GM23338 (cell line): ENCODE measurements at regions not wholly inside any gene's neighbourhood (a gene's known extent, or its start where the extent isn't known, plus 50 kb on each side); places are given as distances from the start of the nearest gene placed in this dataset.

ENCODE experiments used
- ATAC-seq: fragments of 200-7000 bp; cut with Tn5 transposase; 3 replicates; pipeline ENCODE4 v1.9.1; 2020
- DNase-seq: peaks from one replicate; pipeline ENCODE4 v3.0.0-alpha.2; 2015; ENCODE audit warnings: low spot score
- H2AFZ ChIP-seq: fragments of 200-600 bp; sonication (generic); 2 replicates; pipeline ENCODE4 v1.8.0; 2016; ENCODE audit warnings: antibody characterized with exemption, mild to moderate bottlenecking, moderate library complexity
- H3F3A ChIP-seq: fragments of 200-600 bp; sonication (generic); replicated peaks from 2 replicates; pipeline ENCODE4 v1.8.0; 2017; ENCODE audit warnings: antibody characterized with exemption, mixed run types, low read depth
- H3K27ac ChIP-seq: fragments of 200-600 bp; sonication (generic); 2 replicates; pipeline ENCODE4 v1.6.1; 2016; ENCODE audit warnings: low read depth
- H3K27me3 ChIP-seq: fragments of 200-600 bp; sonication (generic); 2 replicates; pipeline ENCODE4 v1.8.0; 2016; ENCODE audit warnings: mild to moderate bottlenecking, mixed run types, moderate library complexity; ENCODE audit not compliant: insufficient read depth
- H3K36me3 ChIP-seq: fragments of 200-600 bp; sonication (generic); 2 replicates; pipeline ENCODE4 v1.8.0; 2016; ENCODE audit warnings: mild to moderate bottlenecking; ENCODE audit not compliant: insufficient read depth
- H3K4me1 ChIP-seq: fragments of 200-600 bp; sonication (generic); 2 replicates; pipeline ENCODE4 v1.8.0; 2016; ENCODE audit warnings: mild to moderate bottlenecking, moderate library complexity; ENCODE audit not compliant: insufficient read depth
- H3K4me2 ChIP-seq: fragments of 200-600 bp; sonication (generic); 2 replicates; pipeline ENCODE4 v1.7.1; 2017; ENCODE audit warnings: mixed run types
- H3K4me3 ChIP-seq: fragments of 200-600 bp; sonication (generic); 2 replicates; pipeline ENCODE4 v1.6.1; 2016; ENCODE audit warnings: mixed run types
- H3K79me2 ChIP-seq: fragments of 200-600 bp; sonication (generic); replicated peaks from 2 replicates; pipeline ENCODE4 v1.8.0; 2017; ENCODE audit warnings: mild to moderate bottlenecking; ENCODE audit not compliant: insufficient read depth
- H3K9me2 ChIP-seq: fragments of 200-600 bp; sonication (generic); 2 replicates; pipeline ENCODE4 v1.8.0; 2017; ENCODE audit not compliant: insufficient read depth
- H4K20me1 ChIP-seq: fragments of 200-600 bp; sonication (generic); replicated peaks from 2 replicates; pipeline ENCODE4 v1.8.0; 2017; ENCODE audit warnings: mild to moderate bottlenecking; ENCODE audit not compliant: insufficient read depth
- H3K27ac Mint-ChIP-seq: 2 replicates; pipeline ENCODE4 v1.8.0; 2020; ENCODE audit warnings: inconsistent platforms, mild to moderate bottlenecking, moderate library complexity, mixed read lengths
- H3K27me3 Mint-ChIP-seq: 3 replicates; pipeline ENCODE4 v1.8.0; 2022; ENCODE audit warnings: low read depth, mild to moderate bottlenecking, moderate library complexity, mixed read lengths, inconsistent platforms; ENCODE audit not compliant: insufficient read depth, poor library complexity
- H3K36me3 Mint-ChIP-seq: 3 replicates; pipeline ENCODE4 v1.8.0; 2021; ENCODE audit warnings: low read depth, mild to moderate bottlenecking, inconsistent platforms, moderate library complexity, mixed read lengths
- H3K4me1 Mint-ChIP-seq: 3 replicates; pipeline ENCODE4 v1.8.0; 2020; ENCODE audit warnings: mild to moderate bottlenecking, inconsistent platforms, mixed read lengths
- H3K4me3 Mint-ChIP-seq: 3 replicates; pipeline ENCODE4 v1.8.0; 2021; ENCODE audit warnings: moderate library complexity, mild to moderate bottlenecking, inconsistent platforms, mixed read lengths
- H3K9me3 Mint-ChIP-seq: 3 replicates; pipeline ENCODE4 v1.8.0; 2020; ENCODE audit warnings: moderate library complexity, mild to moderate bottlenecking, inconsistent platforms, mixed read lengths
- CREB1 ChIP-seq: fragments of 250-450 bp; sonication (Bioruptor Pico); IDR thresholded peaks from 2 replicates; pipeline ENCODE4 v1.5.0; 2020; ENCODE audit warnings: low read depth, mild to moderate bottlenecking, moderate library complexity
- JUNB ChIP-seq: IDR thresholded peaks from one replicate; pipeline ENCODE4 v1.6.1; 2016; ENCODE audit warnings: antibody characterized with exemption; ENCODE audit not compliant: unreplicated experiment
- STAT1 ChIP-seq: IDR thresholded peaks from one replicate; pipeline ENCODE4 v1.6.1; 2016; ENCODE audit warnings: antibody characterized with exemption; ENCODE audit not compliant: unreplicated experiment
- ZNF114 ChIP-seq: fragments of 250-450 bp; sonication (Bioruptor Pico); IDR thresholded peaks from 2 replicates; pipeline ENCODE4 v1.5.0; 2020; ENCODE audit warnings: mild to moderate bottlenecking, moderate library complexity
- TF ChIP-seq, protein P1 (sequence below): IDR thresholded peaks from one replicate; pipeline ENCODE4 v1.6.1; 2018; ENCODE audit warnings: antibody characterized with exemption; ENCODE audit not compliant: unreplicated experiment
- TF ChIP-seq, protein P2 (sequence below), 2 experiments: fragments of 200-600 bp in 1 of 2; sonication (generic) in 1 of 2; conservative IDR thresholded peaks; 2 replicates each; pipeline versions ENCODE4 v1.5.1 to v1.6.1; 2016 to 2017; ENCODE audit warnings: antibody characterized with exemption in 2 of 2, low read depth in 2 of 2, mild to moderate bottlenecking in 2 of 2, moderate library complexity in 1 of 2

- H4K20me1 ChIP-seq, result no peaks in the 10 kb centered on the region
- H3K27ac ChIP-seq, result no peak overlapping the region
- no peak overlapping the region for H3K27ac Mint-ChIP-seq
- no peaks in the 10 kb centered on the region for H3K27me3 Mint-ChIP-seq
- no peak overlapping the region for H3K4me2 ChIP-seq
- H3K4me1 ChIP-seq, result no peaks in the 10 kb centered on the region
- H3K9me3 Mint-ChIP-seq, result peaks cover 11% of the 10 kb centered on the region
- ATAC-seq, result no peak
- no peaks in the 10 kb centered on the region for H3K36me3 ChIP-seq
- H3K27me3 ChIP-seq, result no peaks in the 10 kb centered on the region
- no peak overlapping the region for H3K4me3 ChIP-seq
- peaks cover 9% of the 10 kb centered on the region; the same call in 2 of the 3 replicates for H3K36me3 Mint-ChIP-seq
- DNase-seq, result no peak
- no peaks in the 10 kb centered on the region for H3K4me1 Mint-ChIP-seq
- H3K9me2 ChIP-seq, result no peaks in the 10 kb centered on the region
- H3K79me2 ChIP-seq, result no peaks in the 10 kb centered on the region
- H2AFZ ChIP-seq, result no peak overlapping the region
- H3K4me3 Mint-ChIP-seq, result no peak overlapping the region
- TF ChIP-seq STAT1 (no peak), CREB1 (CRISPR knock-in tag) (no peak), JUNB (no peak), ZNF114 (CRISPR knock-in tag) (no peak)
- TF ChIP-seq, protein P1, sequence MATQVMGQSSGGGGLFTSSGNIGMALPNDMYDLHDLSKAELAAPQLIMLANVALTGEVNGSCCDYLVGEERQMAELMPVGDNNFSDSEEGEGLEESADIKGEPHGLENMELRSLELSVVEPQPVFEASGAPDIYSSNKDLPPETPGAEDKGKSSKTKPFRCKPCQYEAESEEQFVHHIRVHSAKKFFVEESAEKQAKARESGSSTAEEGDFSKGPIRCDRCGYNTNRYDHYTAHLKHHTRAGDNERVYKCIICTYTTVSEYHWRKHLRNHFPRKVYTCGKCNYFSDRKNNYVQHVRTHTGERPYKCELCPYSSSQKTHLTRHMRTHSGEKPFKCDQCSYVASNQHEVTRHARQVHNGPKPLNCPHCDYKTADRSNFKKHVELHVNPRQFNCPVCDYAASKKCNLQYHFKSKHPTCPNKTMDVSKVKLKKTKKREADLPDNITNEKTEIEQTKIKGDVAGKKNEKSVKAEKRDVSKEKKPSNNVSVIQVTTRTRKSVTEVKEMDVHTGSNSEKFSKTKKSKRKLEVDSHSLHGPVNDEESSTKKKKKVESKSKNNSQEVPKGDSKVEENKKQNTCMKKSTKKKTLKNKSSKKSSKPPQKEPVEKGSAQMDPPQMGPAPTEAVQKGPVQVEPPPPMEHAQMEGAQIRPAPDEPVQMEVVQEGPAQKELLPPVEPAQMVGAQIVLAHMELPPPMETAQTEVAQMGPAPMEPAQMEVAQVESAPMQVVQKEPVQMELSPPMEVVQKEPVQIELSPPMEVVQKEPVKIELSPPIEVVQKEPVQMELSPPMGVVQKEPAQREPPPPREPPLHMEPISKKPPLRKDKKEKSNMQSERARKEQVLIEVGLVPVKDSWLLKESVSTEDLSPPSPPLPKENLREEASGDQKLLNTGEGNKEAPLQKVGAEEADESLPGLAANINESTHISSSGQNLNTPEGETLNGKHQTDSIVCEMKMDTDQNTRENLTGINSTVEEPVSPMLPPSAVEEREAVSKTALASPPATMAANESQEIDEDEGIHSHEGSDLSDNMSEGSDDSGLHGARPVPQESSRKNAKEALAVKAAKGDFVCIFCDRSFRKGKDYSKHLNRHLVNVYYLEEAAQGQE, result no peak
- TF ChIP-seq, protein P2, sequence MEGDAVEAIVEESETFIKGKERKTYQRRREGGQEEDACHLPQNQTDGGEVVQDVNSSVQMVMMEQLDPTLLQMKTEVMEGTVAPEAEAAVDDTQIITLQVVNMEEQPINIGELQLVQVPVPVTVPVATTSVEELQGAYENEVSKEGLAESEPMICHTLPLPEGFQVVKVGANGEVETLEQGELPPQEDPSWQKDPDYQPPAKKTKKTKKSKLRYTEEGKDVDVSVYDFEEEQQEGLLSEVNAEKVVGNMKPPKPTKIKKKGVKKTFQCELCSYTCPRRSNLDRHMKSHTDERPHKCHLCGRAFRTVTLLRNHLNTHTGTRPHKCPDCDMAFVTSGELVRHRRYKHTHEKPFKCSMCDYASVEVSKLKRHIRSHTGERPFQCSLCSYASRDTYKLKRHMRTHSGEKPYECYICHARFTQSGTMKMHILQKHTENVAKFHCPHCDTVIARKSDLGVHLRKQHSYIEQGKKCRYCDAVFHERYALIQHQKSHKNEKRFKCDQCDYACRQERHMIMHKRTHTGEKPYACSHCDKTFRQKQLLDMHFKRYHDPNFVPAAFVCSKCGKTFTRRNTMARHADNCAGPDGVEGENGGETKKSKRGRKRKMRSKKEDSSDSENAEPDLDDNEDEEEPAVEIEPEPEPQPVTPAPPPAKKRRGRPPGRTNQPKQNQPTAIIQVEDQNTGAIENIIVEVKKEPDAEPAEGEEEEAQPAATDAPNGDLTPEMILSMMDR (conservative IDR thresholded peaks at IDR 0.05; ENCODE audit: low read depth in 2 of 2), result no peak
- no peaks in the 10 kb centered on the region for H3F3A ChIP-seq
These were observed 357.1 kb upstream of the PDE3A start for GRCh38 chr12:20011200-20011599.

GRCh38 chr12:20017802-20018201 is 350.5 kb upstream of the PDE3A start:
- Mint-ChIP-seq H3K9me3 (no peaks in the 10 kb centered on the region), H3K4me1 (no peaks in the 10 kb centered on the region), H3K27me3 (no peaks in the 10 kb centered on the region), H3K4me3 (no peak overlapping the region), H3K36me3 (no peaks in the 10 kb centered on the region), H3K27ac (no peak overlapping the region)
- no peaks in the 10 kb centered on the region for H3K4me1 ChIP-seq
- no peak overlapping the region for H3K4me3 ChIP-seq
- no peak overlapping the region for H3K4me2 ChIP-seq
- no peaks in the 10 kb centered on the region for H3K27me3 ChIP-seq
- no peaks in the 10 kb centered on the region for H4K20me1 ChIP-seq
- DNase-seq (no peak), ATAC-seq (no peak)
- no peaks in the 10 kb centered on the region for H3K36me3 ChIP-seq
- no peak overlapping the region for H3K27ac ChIP-seq
- H3K79me2 ChIP-seq, result no peaks in the 10 kb centered on the region
- TF ChIP-seq, protein P1, result no peak
- TF ChIP-seq, protein P2 (conservative IDR thresholded peaks at IDR 0.05; ENCODE audit: low read depth in 2 of 2), result no peak
- no peak for TF ChIP-seq CREB1 (CRISPR knock-in tag)
- no peaks in the 10 kb centered on the region for H3K9me2 ChIP-seq
- no peaks in the 10 kb centered on the region for H3F3A ChIP-seq
- H2AFZ ChIP-seq, result no peak overlapping the region
